ENCODE measurements at regions not wholly inside any gene's neighbourhood (a gene's known extent, or its start where the extent isn't known, plus 50 kb on each side); places are given as distances from the start of the nearest gene placed in this dataset.

GRCh38 chr2:71945603-71945959 is 202.1 kb downstream of the CYP26B1 start:
- Mint-ChIP-seq H3K4me3 (no peak overlapping the region), H3K4me1 (ENCODE audit: low read depth) (no peaks in the 10 kb centered on the region), H3K27ac (no peak overlapping the region), H3K27me3 (peaks cover 15% of the 10 kb centered on the region), H3K36me3 (ENCODE audit: low read depth) (no peaks in the 10 kb centered on the region), H3K9me3 (no peaks in the 10 kb centered on the region)
- no peak for DNase-seq

GRCh38 chr2:71944806-71945602 is 202.7 kb downstream of the CYP26B1 start:
- no peaks in the 10 kb centered on the region for H3K9me3 Mint-ChIP-seq
- H3K4me3 Mint-ChIP-seq = no peak overlapping the region
- no peak overlapping the region for H3K27ac Mint-ChIP-seq
- DNase-seq = no peak
- H3K36me3 Mint-ChIP-seq (ENCODE audit: low read depth) = no peaks in the 10 kb centered on the region
- no peaks in the 10 kb centered on the region for H3K4me1 Mint-ChIP-seq (ENCODE audit: low read depth)
- peaks cover 15% of the 10 kb centered on the region for H3K27me3 Mint-ChIP-seq

- no peaks in the 10 kb centered on the region for H3K36me3 Mint-ChIP-seq (ENCODE audit: low read depth)
- DNase-seq = no peak
- H3K4me1 Mint-ChIP-seq (ENCODE audit: low read depth) = no peaks in the 10 kb centered on the region
- H3K9me3 Mint-ChIP-seq = no peaks in the 10 kb centered on the region
- H3K27ac Mint-ChIP-seq = no peak overlapping the region
- H3K4me3 Mint-ChIP-seq = no peak overlapping the region
- H3K27me3 Mint-ChIP-seq = peaks cover 15% of the 10 kb centered on the region
Observed at GRCh38 chr2:71944183-71944550, 203.5 kb downstream of the CYP26B1 start.

DNA sequence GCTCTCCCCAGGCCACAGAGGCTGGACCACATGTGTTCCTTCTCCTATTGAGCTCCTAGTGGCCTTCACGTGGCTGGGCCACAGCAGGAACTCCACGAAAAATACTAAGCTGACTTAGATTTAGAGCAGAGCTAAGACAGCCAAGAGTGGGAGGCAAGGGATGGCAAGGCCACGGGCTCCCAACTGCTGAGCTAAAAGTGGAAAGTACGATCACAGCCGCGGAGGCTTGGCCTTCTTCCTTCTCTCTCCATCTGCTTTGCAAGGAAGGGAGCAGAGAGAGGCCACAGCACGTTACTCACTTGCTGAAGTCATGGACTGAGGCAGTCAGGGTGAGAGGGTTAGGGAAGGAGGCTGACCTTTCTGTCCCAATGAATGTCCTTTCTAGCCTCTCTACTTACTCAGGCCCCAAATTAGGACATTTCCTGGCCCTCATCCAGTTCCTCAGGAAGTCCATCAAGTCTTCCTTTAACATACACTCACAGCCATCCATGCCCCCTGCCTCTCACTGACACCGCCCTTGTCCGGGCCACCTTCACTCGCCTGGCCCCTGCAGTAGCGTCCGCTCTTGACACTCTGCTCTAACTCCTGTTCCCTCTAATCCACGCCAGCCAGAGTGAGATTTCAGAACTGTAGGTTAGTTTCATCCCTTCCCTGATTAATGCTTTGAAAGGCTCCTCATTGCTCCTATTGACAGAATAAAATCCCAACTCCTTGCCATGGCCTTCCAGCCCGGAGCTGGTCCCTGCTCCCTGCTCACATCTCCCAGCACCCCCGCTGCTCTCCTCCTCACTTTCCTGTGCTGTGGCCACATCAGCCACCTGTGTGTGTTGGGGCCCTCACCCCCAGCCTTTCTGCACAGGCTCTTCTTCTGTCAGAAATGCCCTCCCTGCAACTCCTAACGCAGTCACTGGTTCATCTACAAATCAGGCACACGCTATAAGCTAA is 204.2 kb downstream of the CYP26B1 start:
- no peaks in the 10 kb centered on the region for H3K9me3 Mint-ChIP-seq
- no peak overlapping the region for H3K27ac Mint-ChIP-seq
- no peaks in the 10 kb centered on the region for H3K4me1 Mint-ChIP-seq (ENCODE audit: low read depth)
- no peak for DNase-seq
- H3K4me3 Mint-ChIP-seq = no peak overlapping the region
- H3K36me3 Mint-ChIP-seq (ENCODE audit: low read depth) = no peaks in the 10 kb centered on the region
- peaks cover 15% of the 10 kb centered on the region for H3K27me3 Mint-ChIP-seq

DNA sequence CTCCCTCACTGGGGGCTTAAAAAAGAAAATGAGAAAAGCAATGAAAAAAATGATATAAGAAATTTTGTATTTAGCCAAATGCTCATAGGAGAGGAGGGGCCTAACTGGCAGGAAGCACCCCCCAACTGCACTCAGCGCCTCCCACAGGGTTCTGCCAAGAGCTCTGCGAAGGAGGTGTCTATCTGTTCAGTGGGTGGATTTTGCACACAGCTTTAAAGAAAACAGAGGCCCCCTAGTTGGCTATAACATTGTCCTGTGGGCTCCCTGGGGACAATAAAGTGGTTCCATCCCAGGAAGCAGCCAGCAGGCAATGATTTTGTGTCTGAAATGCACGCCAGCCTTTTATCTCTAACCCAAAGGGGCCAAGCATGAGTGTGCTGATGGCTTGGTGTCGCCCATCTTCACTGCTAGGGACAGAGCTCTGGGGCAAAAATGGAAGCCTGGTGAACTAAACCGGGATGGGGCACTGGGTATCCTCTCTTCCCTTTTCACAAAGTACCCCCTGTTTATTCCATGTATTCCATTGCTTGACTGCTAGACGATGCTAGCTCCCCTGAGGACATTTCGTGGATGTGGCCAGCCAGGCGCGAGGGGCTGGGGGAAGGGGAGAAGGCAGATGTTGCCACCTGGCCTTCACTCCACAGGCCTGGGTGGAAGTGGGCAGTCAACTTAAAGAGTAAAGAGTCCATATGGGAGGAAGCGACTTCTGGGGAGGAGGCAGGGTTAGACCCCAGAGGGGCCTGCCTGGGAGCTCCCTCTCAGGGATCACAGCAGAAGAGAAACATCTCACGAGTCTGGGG is 205.7 kb downstream of the CYP26B1 start:
- H3K36me3 Mint-ChIP-seq (ENCODE audit: low read depth) = no peaks in the 10 kb centered on the region
- H3K9me3 Mint-ChIP-seq = no peaks in the 10 kb centered on the region
- no peak overlapping the region for H3K4me3 Mint-ChIP-seq
- H3K27me3 Mint-ChIP-seq = peaks cover 15% of the 10 kb centered on the region
- H3K4me1 Mint-ChIP-seq (ENCODE audit: low read depth) = no peaks in the 10 kb centered on the region
- H3K27ac Mint-ChIP-seq = no peak overlapping the region
- DNase-seq = no peak

- Mint-ChIP-seq H3K27me3 (peaks cover 15% of the 10 kb centered on the region), H3K4me1 (ENCODE audit: low read depth) (no peaks in the 10 kb centered on the region)
Observed at GRCh38 chr2:71940695-71941094, 207.0 kb downstream of the CYP26B1 start.

GRCh38 chr2:71939588-71940535 is 207.8 kb downstream of the CYP26B1 start:
- no peaks in the 10 kb centered on the region for H3K4me1 Mint-ChIP-seq (ENCODE audit: low read depth)
- H3K9me3 Mint-ChIP-seq = no peaks in the 10 kb centered on the region
- no peak overlapping the region for H3K4me3 Mint-ChIP-seq
- H3K27me3 Mint-ChIP-seq = peaks cover 15% of the 10 kb centered on the region
- H3K27ac Mint-ChIP-seq = no peak overlapping the region
- DNase-seq = no peak
- no peaks in the 10 kb centered on the region for H3K36me3 Mint-ChIP-seq (ENCODE audit: low read depth)

More at GRCh38 chr2:71940695-71941094, 207.0 kb downstream of the CYP26B1 start:
- no peaks in the 10 kb centered on the region for H3K36me3 Mint-ChIP-seq (ENCODE audit: low read depth)
- DNase-seq = no peak
- H3K9me3 Mint-ChIP-seq = no peaks in the 10 kb centered on the region
- H3K27ac Mint-ChIP-seq = no peak overlapping the region
- H3K4me3 Mint-ChIP-seq = no peak overlapping the region

DNA sequence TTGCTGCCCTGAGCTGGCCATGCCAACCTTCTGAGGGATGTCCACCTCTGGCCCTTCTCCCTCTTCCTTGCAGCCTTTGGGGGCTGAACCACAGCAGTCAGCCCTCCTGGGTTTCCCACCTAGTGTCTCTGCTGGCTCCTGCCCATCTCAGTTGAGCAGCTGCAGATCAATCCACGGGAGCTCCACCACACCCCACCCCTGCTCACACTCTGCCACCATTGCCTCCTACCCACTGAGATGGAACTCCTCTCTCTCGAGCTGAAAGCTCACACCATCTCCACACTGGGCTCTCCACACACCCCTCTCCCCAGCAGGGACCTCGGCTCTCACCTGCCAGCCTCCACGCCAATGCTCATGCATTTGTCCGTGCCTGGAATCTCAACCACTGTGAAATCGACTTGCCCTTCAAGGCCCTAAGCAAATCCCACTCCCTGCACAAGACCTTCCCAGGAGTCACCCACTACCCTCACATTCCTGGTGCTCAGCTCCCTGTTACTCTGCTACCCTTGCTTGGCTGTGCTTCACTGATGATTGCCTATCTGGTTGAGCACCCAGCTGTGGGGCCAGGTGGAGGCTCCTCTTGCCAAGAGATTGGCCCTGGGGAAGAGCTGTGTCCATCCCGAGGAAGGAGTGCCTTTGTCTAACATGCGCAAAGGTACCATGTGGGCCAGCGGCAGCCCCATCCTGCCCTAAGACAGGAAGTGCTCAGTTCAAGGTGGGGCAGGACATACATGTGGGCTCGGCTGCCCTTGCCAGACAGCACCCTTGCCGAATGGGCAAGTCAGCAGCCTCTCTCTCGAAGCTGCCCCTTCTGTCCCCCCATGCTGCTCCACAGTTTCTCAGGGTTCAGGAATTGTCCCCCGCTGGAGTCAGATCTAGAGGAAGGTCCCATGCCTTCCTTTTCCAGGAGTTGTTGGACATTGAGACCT is 208.7 kb downstream of the CYP26B1 start:
- Mint-ChIP-seq H3K36me3 (ENCODE audit: low read depth) (no peaks in the 10 kb centered on the region), H3K4me3 (no peak overlapping the region), H3K27me3 (peaks cover 14% of the 10 kb centered on the region), H3K27ac (no peak overlapping the region), H3K9me3 (no peaks in the 10 kb centered on the region), H3K4me1 (ENCODE audit: low read depth) (no peaks in the 10 kb centered on the region)
- no peak for DNase-seq

DNA sequence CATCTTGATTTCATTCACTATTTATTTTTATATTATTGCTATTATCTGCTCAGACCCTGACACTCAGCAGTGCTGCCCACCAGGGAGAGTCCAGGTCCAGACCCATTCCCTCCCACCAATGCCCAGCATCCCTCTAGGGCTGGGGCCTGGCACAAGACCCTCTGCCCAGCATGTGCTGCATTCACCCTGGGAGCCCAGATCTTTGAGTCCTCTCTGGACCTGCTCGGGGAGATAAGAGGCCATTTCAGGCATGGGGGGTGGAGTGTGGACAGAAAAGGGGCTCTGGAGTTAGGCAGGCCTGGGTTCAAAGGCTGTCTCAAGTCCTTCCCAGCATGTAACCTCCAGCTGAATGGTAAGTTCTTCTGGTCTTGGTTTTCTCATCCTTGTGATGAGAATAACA is 209.6 kb downstream of the CYP26B1 start:
- H3K36me3 Mint-ChIP-seq (ENCODE audit: low read depth) = no peaks in the 10 kb centered on the region
- no peak overlapping the region for H3K27ac Mint-ChIP-seq
- no peak for DNase-seq
- H3K4me1 Mint-ChIP-seq (ENCODE audit: low read depth) = no peaks in the 10 kb centered on the region
- H3K27me3 Mint-ChIP-seq = peaks cover 7% of the 10 kb centered on the region
- no peaks in the 10 kb centered on the region for H3K9me3 Mint-ChIP-seq
- H3K4me3 Mint-ChIP-seq = no peak overlapping the region

GRCh38 chr2:71937396-71937795 is 210.3 kb downstream of the CYP26B1 start:
- no peaks in the 10 kb centered on the region for H3K36me3 Mint-ChIP-seq (ENCODE audit: low read depth)
- H3K9me3 Mint-ChIP-seq = no peaks in the 10 kb centered on the region
- H3K4me1 Mint-ChIP-seq (ENCODE audit: low read depth) = no peaks in the 10 kb centered on the region
- peaks cover 4% of the 10 kb centered on the region for H3K27me3 Mint-ChIP-seq
- H3K27ac Mint-ChIP-seq = no peak overlapping the region
- no peak overlapping the region for H3K4me3 Mint-ChIP-seq
- no peak for DNase-seq

- H3K4me3 Mint-ChIP-seq = no peak overlapping the region
- no peaks in the 10 kb centered on the region for H3K9me3 Mint-ChIP-seq
- no peaks in the 10 kb centered on the region for H3K27me3 Mint-ChIP-seq
- no peaks in the 10 kb centered on the region for H3K4me1 Mint-ChIP-seq (ENCODE audit: low read depth)
- H3K36me3 Mint-ChIP-seq (ENCODE audit: low read depth) = no peaks in the 10 kb centered on the region
- no peak for DNase-seq
- no peak overlapping the region for H3K27ac Mint-ChIP-seq
Observed at GRCh38 chr2:71936076-71937030, 211.3 kb downstream of the CYP26B1 start.

GRCh38 chr2:71935262-71935848 is 212.3 kb downstream of the CYP26B1 start:
- Mint-ChIP-seq H3K4me1 (ENCODE audit: low read depth) (no peaks in the 10 kb centered on the region), H3K27me3 (no peaks in the 10 kb centered on the region), H3K4me3 (no peak overlapping the region), H3K36me3 (ENCODE audit: low read depth) (no peaks in the 10 kb centered on the region), H3K27ac (no peak overlapping the region), H3K9me3 (no peaks in the 10 kb centered on the region)
- no peak for DNase-seq
